Stimulated activated CD4-positive, alpha-beta T cell treated with anti-CD3 and anti-CD28 coated beads, Interleukin-1b, Interleukin-23, amount 100 ng/mL, for 4 hours (primary cell): ENCODE measurements at regions not wholly inside any gene's neighbourhood (a gene's known extent, or its start where the extent isn't known, plus 50 kb on each side); places are given as distances from the start of the nearest gene placed in this dataset.

Experiments used
- DNase-seq, 2 donors: peaks; one replicate each; pipeline ENCODE4 v3.0.0-alpha.2; 2020; ENCODE audit warnings: low read depth in 2 of 2

GRCh38 chr11:28483072-28483867, 375.1 kb downstream of the METTL15 start:
- no peak for DNase-seq

- no peak for DNase-seq
These were observed 374.5 kb downstream of the METTL15 start for GRCh38 chr11:28482666-28483065.

GRCh38 chr11:28481616-28482480, 373.7 kb downstream of the METTL15 start:
- DNase-seq, result no peak

- no peak for DNase-seq
These were observed 372.2 kb downstream of the METTL15 start for GRCh38 chr11:28480406-28480805.

- DNase-seq, result no peak
These were observed 368.7 kb downstream of the METTL15 start for GRCh38 chr11:28476864-28477263.

GRCh38 chr11:28476049-28476448, 367.9 kb downstream of the METTL15 start:
- DNase-seq, result no peak

GRCh38 chr11:28472904-28473303, 364.7 kb downstream of the METTL15 start:
- no peak for DNase-seq

GRCh38 chr11:28471537-28471936, 363.3 kb downstream of the METTL15 start:
- DNase-seq, result no peak

GRCh38 chr11:28470180-28470579, 362.0 kb downstream of the METTL15 start:
- no peak for DNase-seq

GRCh38 chr11:28466506-28466905, 358.3 kb downstream of the METTL15 start:
- DNase-seq, result no peak

GRCh38 chr11:28464252-28464867, 356.2 kb downstream of the METTL15 start:
- DNase-seq, result no peak

- DNase-seq, result no peak
These were observed 355.6 kb downstream of the METTL15 start for GRCh38 chr11:28463826-28464225.

- no peak for DNase-seq
These were observed 353.7 kb downstream of the METTL15 start for GRCh38 chr11:28461846-28462245.

GRCh38 chr11:28461338-28461737, 353.1 kb downstream of the METTL15 start:
- DNase-seq, result no peak

- DNase-seq, result no peak
These were observed 352.2 kb downstream of the METTL15 start for GRCh38 chr11:28460348-28460747.

- DNase-seq, result no peak
These were observed 351.7 kb downstream of the METTL15 start for GRCh38 chr11:28459912-28460311.

GRCh38 chr11:28457481-28458065, 349.4 kb downstream of the METTL15 start:
- no peak for DNase-seq

GRCh38 chr11:28448186-28448585, 340.0 kb downstream of the METTL15 start:
- DNase-seq, result no peak

- no peak for DNase-seq
These were observed 339.0 kb downstream of the METTL15 start for GRCh38 chr11:28447226-28447625.

- DNase-seq, result no peak
These were observed 333.9 kb downstream of the METTL15 start for GRCh38 chr11:28442131-28442530.

GRCh38 chr11:28439403-28439802, 331.2 kb downstream of the METTL15 start:
- DNase-seq, result no peak

GRCh38 chr11:28420099-28420498, 311.9 kb downstream of the METTL15 start:
- DNase-seq, result no peak
